OCI-LY1 (cell line): ENCODE measurements at regions not wholly inside any gene's neighbourhood (a gene's known extent, or its start where the extent isn't known, plus 50 kb on each side); places are given as distances from the start of the nearest gene placed in this dataset.
"Not testable (repeated sequence)": the region's sequence is repeated elsewhere in the genome, so short reads cannot be mapped to it uniquely, and the experiment has no call there.

ENCODE experiments used
- EZH2 ChIP-seq: fragments of 200-600 bp; sonication (generic), shearing (Covaris generic); IDR thresholded peaks from 2 replicates; pipeline ENCODE4 v1.8.0; 2017; ENCODE audit warnings: borderline replicate concordance, mixed run types, mild to moderate bottlenecking, antibody characterized with exemption, low read length, moderate library complexity, mixed read lengths
- TF ChIP-seq, protein P1 (sequence below): fragments of 200-600 bp; sonication (generic), shearing (Covaris generic); IDR thresholded peaks from 2 replicates; pipeline ENCODE4 v1.5.1; 2017; ENCODE audit warnings: mild to moderate bottlenecking, antibody characterized with exemption, low read length, moderate library complexity, mixed read lengths

DNA sequence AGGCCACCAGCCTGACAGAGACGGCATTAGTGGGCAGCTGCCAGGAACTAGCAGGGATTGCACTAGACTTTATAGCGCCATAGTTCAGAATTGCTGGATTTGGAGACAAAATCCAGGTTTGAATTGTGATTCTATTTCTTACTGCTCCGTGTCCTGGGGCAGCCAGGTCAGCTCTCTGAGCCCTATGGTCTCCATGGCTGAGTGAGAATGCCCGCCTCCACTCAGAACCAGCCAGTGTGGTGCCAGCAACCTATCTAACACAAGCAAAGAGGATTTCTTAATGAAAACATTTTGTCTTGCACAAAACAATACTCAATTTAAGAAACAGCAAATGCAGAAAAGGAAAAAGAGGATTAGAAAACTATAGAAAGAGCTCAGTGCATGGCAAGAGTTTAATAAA, 225.4 kb downstream of the ANKRD30B start:
- TF ChIP-seq, protein P1, sequence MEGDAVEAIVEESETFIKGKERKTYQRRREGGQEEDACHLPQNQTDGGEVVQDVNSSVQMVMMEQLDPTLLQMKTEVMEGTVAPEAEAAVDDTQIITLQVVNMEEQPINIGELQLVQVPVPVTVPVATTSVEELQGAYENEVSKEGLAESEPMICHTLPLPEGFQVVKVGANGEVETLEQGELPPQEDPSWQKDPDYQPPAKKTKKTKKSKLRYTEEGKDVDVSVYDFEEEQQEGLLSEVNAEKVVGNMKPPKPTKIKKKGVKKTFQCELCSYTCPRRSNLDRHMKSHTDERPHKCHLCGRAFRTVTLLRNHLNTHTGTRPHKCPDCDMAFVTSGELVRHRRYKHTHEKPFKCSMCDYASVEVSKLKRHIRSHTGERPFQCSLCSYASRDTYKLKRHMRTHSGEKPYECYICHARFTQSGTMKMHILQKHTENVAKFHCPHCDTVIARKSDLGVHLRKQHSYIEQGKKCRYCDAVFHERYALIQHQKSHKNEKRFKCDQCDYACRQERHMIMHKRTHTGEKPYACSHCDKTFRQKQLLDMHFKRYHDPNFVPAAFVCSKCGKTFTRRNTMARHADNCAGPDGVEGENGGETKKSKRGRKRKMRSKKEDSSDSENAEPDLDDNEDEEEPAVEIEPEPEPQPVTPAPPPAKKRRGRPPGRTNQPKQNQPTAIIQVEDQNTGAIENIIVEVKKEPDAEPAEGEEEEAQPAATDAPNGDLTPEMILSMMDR: not testable (repeated sequence)
- TF ChIP-seq EZH2: not testable (repeated sequence)
